Neural cell (in vitro differentiated cells): ENCODE measurements at regions not wholly inside any gene's neighbourhood (a gene's known extent, or its start where the extent isn't known, plus 50 kb on each side); places are given as distances from the start of the nearest gene placed in this dataset.

ENCODE experiments used
- H2AFZ ChIP-seq: fragments of 200-600, 300-800 bp; sonication (generic), shearing (Covaris generic); 2 replicates; pipeline ENCODE4 v1.6.0; 2014; ENCODE audit warnings: low read depth, mild to moderate bottlenecking, antibody characterized with exemption, low read length, moderate library complexity
- H3F3A ChIP-seq: fragments of 200-600 bp; shearing (Covaris generic); 2 replicates; pipeline ENCODE4 v1.6.1; 2016; ENCODE audit warnings: mild to moderate bottlenecking, moderate library complexity, mixed read lengths, antibody characterized with exemption, low read length; ENCODE audit not compliant: insufficient read depth, poor library complexity, severe bottlenecking
- H3K27ac ChIP-seq: fragments of 200-600, 300-800 bp; sonication (generic), shearing (Covaris generic); 2 replicates; pipeline ENCODE4 v1.5.1; 2014; ENCODE audit warnings: mild to moderate bottlenecking, low read length, moderate library complexity
- H3K27me3 ChIP-seq: fragments of 300-800, 200-600 bp; sonication (generic), shearing (Covaris generic); 2 replicates; pipeline ENCODE4 v1.6.0; 2014; ENCODE audit warnings: mild to moderate bottlenecking, low read depth, low read length, moderate library complexity; ENCODE audit not compliant: insufficient read depth
- H3K36me3 ChIP-seq: fragments of 300-800, 200-600 bp; sonication (generic), shearing (Covaris generic); 2 replicates; pipeline ENCODE4 v1.5.1; 2014; ENCODE audit warnings: mild to moderate bottlenecking, antibody characterized with exemption, low read length, moderate library complexity; ENCODE audit not compliant: insufficient read depth
- H3K4me2 ChIP-seq: fragments of 300-800, 200-600 bp; sonication (generic), shearing (Covaris generic); 2 replicates; pipeline ENCODE4 v1.6.0; 2014; ENCODE audit warnings: mild to moderate bottlenecking, low read length
- H3K4me3 ChIP-seq: fragments of 300-800, 200-600 bp; sonication (generic), shearing (Covaris generic); 2 replicates; pipeline ENCODE4 v1.5.1; 2014; ENCODE audit warnings: mild to moderate bottlenecking, low read length, moderate library complexity
- H3K79me2 ChIP-seq: fragments of 200-600 bp; shearing (Covaris generic); replicated peaks from 2 replicates; pipeline ENCODE4 v1.6.0; 2014; ENCODE audit warnings: mild to moderate bottlenecking, low read length, moderate library complexity; ENCODE audit not compliant: insufficient read depth
- H3K9ac ChIP-seq: fragments of 300-800, 200-600 bp; sonication (generic), shearing (Covaris generic); 2 replicates; pipeline ENCODE4 v1.6.1; 2016; ENCODE audit warnings: mild to moderate bottlenecking, low read length, mixed read lengths
- H3K9me2 ChIP-seq: fragments of 200-600 bp; shearing (Covaris generic); 2 replicates; pipeline ENCODE4 v1.6.1; 2016; ENCODE audit warnings: mild to moderate bottlenecking, low read length, mixed read lengths; ENCODE audit not compliant: insufficient read depth
- H3K9me3 ChIP-seq: fragments of 200-600, 300-800 bp; sonication (generic), shearing (Covaris generic); 2 replicates; pipeline ENCODE4 v1.6.1; 2016; ENCODE audit warnings: mild to moderate bottlenecking, mixed run types, low read length, moderate library complexity, mixed read lengths
- H4K20me1 ChIP-seq: fragments of 200-600 bp; shearing (Covaris generic); 2 replicates; pipeline ENCODE4 v1.6.1; 2016; ENCODE audit warnings: mild to moderate bottlenecking, mixed run types; ENCODE audit not compliant: insufficient read depth
- EP300 ChIP-seq: fragments of 450-650 bp; conservative IDR thresholded peaks from 2 replicates; pipeline ENCODE4 v1.6.1; 2014; ENCODE audit warnings: antibody characterized with exemption, mild to moderate bottlenecking, moderate library complexity; ENCODE audit not compliant: poor library complexity, severe bottlenecking
- EZH2 ChIP-seq: fragments of 200-600, 300-800 bp; shearing (Covaris generic), sonication (generic); IDR thresholded peaks from 2 replicates; pipeline ENCODE4 v1.6.1; 2014; ENCODE audit warnings: antibody characterized with exemption, low read length, borderline replicate concordance, mild to moderate bottlenecking; ENCODE audit not compliant: insufficient read depth, poor library complexity, severe bottlenecking
- POLR2AphosphoS5 ChIP-seq: IDR thresholded peaks from 2 replicates; pipeline ENCODE4 v1.6.1; 2012
- RAD21 ChIP-seq: fragments of 450-650 bp; conservative IDR thresholded peaks from 2 replicates; pipeline ENCODE4 v1.6.1; 2014; ENCODE audit warnings: antibody characterized with exemption, mild to moderate bottlenecking, moderate library complexity
- SMC3 ChIP-seq: fragments of 450-650 bp; conservative IDR thresholded peaks from 2 replicates; pipeline ENCODE4 v1.6.1; 2014; ENCODE audit warnings: antibody characterized with exemption, mild to moderate bottlenecking, moderate library complexity; ENCODE audit not compliant: poor library complexity
- TAF1 ChIP-seq: IDR thresholded peaks from 2 replicates; pipeline ENCODE4 v1.6.1; 2012; ENCODE audit warnings: low read depth
- TF ChIP-seq, protein P1 (sequence below): IDR thresholded peaks from 2 replicates; pipeline ENCODE4 v1.6.1; 2012; ENCODE audit warnings: borderline replicate concordance

DNA sequence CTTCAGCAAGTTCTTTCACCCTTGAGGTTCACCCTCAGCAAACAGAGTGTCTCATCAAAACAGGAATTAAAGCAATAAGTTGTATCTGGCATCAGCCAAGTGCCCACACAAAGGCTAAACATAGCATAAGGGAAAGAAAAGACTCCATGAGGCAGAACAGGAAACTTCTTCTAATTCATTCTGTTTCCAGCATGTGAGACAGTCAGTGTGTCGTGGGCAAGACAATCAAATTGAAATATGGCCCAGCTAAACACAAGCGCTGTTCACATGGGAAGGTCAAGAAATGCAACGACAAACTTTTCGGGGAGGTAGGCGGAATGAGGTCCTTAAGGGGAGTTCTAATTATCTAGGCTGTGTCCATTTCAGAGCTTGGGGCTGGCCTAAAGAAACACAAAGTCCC is 393.4 kb downstream of the HAPSTR1 start:
- Histone ChIP-seq H3K27me3 (no peaks in the 10 kb centered on the region), H3K4me2 (no peak overlapping the region), H3F3A (no peaks in the 10 kb centered on the region), H4K20me1 (no peaks in the 10 kb centered on the region), H3K9me2 (no peaks in the 10 kb centered on the region), H2AFZ (no peak overlapping the region), H3K79me2 (no peaks in the 10 kb centered on the region), H3K4me3 (no peak overlapping the region), H3K9ac (no peak overlapping the region), H3K27ac (no peak overlapping the region), H3K9me3 (no peaks in the 10 kb centered on the region), H3K36me3 (no peaks in the 10 kb centered on the region)
- TF ChIP-seq EP300: no peak
- no peak for TF ChIP-seq POLR2AphosphoS5
- TF ChIP-seq, protein P1, sequence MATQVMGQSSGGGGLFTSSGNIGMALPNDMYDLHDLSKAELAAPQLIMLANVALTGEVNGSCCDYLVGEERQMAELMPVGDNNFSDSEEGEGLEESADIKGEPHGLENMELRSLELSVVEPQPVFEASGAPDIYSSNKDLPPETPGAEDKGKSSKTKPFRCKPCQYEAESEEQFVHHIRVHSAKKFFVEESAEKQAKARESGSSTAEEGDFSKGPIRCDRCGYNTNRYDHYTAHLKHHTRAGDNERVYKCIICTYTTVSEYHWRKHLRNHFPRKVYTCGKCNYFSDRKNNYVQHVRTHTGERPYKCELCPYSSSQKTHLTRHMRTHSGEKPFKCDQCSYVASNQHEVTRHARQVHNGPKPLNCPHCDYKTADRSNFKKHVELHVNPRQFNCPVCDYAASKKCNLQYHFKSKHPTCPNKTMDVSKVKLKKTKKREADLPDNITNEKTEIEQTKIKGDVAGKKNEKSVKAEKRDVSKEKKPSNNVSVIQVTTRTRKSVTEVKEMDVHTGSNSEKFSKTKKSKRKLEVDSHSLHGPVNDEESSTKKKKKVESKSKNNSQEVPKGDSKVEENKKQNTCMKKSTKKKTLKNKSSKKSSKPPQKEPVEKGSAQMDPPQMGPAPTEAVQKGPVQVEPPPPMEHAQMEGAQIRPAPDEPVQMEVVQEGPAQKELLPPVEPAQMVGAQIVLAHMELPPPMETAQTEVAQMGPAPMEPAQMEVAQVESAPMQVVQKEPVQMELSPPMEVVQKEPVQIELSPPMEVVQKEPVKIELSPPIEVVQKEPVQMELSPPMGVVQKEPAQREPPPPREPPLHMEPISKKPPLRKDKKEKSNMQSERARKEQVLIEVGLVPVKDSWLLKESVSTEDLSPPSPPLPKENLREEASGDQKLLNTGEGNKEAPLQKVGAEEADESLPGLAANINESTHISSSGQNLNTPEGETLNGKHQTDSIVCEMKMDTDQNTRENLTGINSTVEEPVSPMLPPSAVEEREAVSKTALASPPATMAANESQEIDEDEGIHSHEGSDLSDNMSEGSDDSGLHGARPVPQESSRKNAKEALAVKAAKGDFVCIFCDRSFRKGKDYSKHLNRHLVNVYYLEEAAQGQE: no peak
- TF ChIP-seq RAD21: no peak
- no peak for TF ChIP-seq TAF1
- no peak for TF ChIP-seq EZH2

DNA sequence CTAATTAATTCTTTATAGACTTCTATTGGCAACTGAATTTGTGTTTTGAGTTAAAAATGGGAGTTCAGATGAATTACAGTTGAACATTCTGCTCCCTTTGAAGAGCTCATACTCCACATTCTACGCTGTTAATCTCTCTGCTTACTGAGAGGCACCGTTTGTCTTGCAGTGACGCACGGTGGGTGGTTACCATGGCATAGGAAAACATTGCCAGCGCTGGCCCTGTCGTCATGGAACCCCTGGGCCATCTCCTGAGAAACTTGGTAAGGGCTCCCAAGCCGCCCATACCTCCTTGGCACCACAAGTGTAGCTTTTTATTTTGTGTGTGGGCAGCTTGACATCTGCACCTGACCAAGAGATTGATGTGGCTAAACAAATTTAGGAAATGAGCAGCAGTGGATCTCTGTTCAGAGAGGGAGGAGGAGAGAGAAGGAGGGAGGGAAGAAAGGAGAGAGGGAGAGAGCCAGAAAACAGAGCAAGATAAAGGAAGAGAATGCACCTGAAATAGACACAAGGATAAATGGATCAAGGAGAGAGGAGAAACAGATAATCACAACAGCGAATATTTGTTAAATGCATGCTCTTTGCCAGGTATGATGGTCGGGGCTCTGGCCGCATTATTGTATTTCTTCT is 398.5 kb downstream of the HAPSTR1 start:
- Histone ChIP-seq H3K9me2 (no peaks in the 10 kb centered on the region), H3K27me3 (no peaks in the 10 kb centered on the region), H3K4me3 (no peak overlapping the region), H3K9ac (no peak overlapping the region), H3F3A (no peaks in the 10 kb centered on the region), H2AFZ (no peak overlapping the region), H3K27ac (no peak overlapping the region), H3K79me2 (no peaks in the 10 kb centered on the region), H3K36me3 (no peaks in the 10 kb centered on the region), H3K4me2 (no peak overlapping the region), H4K20me1 (no peaks in the 10 kb centered on the region), H3K9me3 (no peaks in the 10 kb centered on the region)
- TF ChIP-seq EP300: peak; percentile 55
- TF ChIP-seq, protein P1: no peak
- TF ChIP-seq SMC3: no peak
- TF ChIP-seq EZH2: no peak
- TF ChIP-seq TAF1: no peak
- TF ChIP-seq POLR2AphosphoS5: peak; percentile 20
